ENCODE measurements at regions not wholly inside any gene's neighbourhood (a gene's known extent, or its start where the extent isn't known, plus 50 kb on each side); places are given as distances from the start of the nearest gene placed in this dataset.
"Not testable (repeated sequence)": the region's sequence is repeated elsewhere in the genome, so short reads cannot be mapped to it uniquely, and the experiment has no call there.

DNA sequence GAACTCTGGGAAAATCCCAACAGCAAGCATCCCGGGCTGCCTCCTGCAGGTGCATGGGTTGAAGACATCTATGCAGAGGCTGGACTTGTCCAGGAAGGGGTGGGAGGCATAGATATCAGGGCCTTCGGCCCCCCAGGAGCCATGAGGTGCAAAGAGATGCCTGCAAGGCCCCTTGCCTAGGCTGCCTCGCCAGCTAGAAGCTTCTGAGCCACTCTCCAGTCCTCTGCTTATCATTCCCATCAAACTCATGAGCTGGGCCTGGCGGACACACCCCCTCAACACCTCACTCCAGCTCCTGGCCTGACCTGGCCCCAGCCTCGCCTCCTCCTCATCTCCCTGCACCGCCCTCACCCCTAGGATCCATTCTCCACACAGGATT is 152.4 kb upstream of the PTPN1 start:
- DNase-seq (ENCODE audit: low read depth in 2 of 2): no peak

DNA sequence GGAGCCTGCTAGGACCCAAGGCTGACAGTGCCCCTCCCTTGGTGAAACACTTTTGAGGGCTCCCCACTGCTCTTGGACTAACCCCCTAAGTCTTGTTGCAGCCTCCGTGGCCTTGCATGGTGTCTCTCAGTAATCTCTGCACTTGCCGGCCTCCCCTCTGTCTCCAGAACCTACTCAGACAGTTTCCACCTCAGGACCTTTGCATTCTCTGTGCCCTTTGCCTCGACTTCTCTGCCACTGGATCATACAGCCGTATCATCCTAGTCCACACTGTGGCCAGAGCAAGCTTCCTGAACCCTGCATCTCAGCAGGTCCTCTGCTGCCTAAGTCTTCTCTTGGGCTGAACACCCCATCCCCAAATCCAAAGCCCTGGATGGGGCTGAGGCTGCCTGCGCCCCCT is 152.0 kb upstream of the PTPN1 start:
- no peak for DNase-seq (ENCODE audit: low read depth in 2 of 2)

DNA sequence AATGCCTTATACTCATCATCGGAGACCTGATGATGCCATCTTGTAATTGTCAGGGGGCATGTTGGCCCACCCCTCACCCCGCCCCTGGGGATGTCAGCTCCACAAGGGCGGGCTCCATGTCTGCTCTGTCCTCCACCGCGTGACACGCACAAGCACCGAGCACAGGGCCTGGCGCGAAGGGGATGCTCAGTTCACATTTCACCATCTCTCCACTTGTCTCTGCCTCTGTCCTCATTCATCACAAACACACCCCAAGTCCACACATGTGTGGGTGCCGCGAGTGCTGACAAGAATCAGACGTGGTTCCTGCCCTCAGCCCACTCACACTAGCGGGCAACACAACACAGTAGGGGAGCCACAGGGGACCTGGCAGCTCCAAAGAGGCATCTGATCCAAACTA is 151.2 kb upstream of the PTPN1 start:
- no peak for DNase-seq (ENCODE audit: low read depth in 2 of 2)

DNA sequence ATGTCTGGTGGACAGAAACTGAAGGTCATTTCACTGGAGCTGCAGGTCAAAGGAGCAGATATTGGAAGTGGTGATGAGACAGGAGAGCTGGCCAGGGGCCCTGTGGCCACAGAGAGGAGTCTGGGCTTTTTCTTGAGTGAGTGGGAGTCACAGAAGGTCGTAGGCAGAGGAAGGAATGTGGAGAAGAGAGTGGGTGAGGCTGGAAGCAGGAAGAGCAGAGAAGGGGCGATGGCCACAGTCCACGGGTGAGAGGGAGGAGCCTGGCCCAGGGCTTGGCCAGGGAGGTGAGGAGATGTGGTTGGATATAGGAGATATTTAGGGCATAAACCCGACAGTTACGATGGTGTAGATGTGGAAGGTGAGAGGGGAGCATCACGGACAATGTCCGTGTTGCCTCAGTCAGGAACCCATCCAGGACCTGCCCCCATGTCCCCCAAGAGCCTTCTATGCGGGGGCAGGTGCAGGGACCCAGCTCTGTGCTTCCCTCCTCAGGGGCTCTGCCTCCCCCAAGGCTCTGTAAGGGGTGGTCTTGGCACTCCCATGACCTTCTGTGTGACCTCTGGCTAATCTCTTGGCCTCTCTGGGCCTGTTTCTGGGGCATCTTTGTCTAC is 150.5 kb upstream of the PTPN1 start:
- DNase-seq (ENCODE audit: low read depth in 2 of 2): no peak

DNA sequence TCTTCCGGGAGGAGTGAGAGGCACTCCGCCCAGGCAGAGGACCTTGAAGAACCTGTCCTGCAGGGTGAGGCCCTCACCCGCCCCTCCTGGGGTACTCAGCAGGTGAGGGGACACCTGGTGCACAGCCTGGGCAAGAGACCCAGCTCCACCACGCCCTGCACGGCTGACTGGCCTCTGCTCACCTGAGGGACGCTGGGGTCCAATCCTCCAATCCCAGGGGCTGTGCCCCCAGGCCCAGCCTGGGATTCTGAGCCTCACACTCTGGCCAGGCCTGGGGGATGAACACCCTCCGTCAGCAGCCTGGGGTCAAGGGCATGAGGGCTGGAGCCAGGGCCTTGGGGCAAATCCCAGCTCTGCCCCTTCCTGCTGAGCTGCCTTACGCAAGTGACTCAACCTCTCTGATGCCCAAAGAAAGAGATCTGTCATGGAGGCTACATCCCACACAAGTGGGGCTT is 149.9 kb upstream of the PTPN1 start:
- DNase-seq (ENCODE audit: low read depth in 2 of 2): no peak

DNA sequence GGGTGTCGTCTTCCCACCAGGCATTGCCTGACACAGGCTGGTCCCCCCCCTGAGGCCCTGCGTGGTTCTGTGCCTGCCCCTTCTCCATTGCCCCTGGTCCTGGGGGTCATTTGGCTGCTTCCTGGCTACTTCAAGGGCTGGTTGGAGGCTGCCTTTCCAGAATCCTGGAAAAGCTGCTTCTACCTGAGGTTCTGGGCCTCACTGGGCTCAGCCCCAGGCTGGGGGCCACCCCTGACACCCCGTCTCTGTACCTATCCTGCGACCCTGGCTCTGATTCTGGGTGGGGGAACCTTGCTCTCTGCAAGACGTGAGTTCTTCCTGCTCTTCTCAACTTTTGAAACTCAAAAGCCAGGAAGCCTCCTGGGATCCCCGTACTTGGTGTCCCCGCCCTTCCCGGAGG is 149.3 kb upstream of the PTPN1 start:
- DNase-seq (ENCODE audit: low read depth in 2 of 2): no peak

DNA sequence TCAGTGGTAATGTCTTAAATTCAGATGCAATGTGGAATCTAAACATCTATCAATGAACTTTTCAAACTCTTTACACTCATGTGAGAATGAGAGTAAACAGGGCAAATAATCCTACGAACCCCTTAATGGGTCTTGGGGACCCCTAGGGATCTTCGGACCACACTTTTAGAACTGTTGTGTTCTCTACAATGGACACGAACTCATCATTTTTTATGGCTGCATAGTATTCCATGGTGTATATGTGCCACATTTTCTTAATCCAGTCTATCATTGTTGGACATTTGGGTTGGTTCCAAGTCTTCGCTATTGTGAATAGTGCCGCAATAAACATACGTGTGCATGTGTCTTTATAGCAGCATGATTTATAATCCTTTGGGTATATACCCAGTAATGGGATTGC is 148.0 kb upstream of the PTPN1 start:
- not testable (repeated sequence) for DNase-seq (ENCODE audit: low read depth in 2 of 2)

DNA sequence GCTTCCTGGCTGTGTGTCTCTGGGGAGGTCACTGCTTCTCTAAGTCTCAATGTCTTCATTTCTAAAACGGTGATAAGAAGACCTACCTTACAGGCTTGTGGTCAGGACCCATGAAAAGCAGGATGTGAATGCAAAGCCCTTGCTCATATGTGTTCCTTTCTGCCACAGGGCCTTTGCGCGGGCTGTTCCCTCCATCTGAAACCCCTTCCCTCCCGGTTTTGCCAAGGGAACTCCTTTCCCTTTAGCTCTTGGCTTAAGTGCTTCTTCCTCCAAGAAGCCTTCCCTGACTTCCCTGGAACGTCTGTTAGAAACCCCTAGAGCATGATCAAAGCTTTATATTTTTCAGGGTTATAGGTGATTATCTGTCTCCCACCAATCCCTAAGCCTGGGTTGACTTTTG is 147.2 kb upstream of the PTPN1 start:
- DNase-seq (ENCODE audit: low read depth in 2 of 2): no peak

DNA sequence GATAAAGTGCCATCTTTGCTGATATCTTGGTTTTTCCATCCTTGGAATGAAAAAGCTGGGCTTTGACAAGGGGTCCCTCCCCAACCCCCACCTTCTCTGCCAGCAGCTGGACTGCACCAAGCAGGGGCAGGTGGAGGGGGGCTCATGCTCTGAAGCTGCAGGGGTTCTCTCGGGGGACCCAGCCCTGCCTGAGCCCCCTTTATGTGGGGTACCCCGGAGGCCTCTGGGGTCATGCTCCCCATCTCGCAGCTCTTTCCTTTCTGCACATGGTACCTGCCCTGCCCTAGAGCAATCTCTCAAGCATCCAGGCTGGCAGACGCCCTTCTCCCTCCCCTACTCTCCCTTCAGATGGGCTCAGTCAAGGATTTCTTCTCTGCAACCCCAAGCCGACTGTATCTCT is 146.7 kb upstream of the PTPN1 start:
- DNase-seq (ENCODE audit: low read depth in 2 of 2): no peak

DNA sequence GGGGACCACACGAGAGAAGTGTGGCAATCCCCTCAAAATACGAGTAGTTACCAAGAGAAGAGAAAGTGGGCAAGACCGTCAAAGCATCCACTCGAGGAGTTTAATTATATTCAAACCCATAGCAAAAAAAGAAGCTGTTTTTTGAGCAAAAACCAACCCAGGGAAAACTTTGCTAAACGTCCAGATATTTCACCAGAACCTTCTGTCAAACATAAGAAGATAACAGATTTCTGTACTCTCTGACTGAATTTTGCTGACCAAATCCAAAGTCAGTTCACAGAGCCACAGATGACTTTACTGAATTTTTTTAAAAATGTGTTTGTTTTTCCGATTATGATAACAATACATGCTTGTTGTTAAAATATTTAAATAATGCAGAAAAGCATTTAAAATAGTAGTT is 145.6 kb upstream of the PTPN1 start:
- DNase-seq (ENCODE audit: low read depth in 2 of 2): no peak

DNA sequence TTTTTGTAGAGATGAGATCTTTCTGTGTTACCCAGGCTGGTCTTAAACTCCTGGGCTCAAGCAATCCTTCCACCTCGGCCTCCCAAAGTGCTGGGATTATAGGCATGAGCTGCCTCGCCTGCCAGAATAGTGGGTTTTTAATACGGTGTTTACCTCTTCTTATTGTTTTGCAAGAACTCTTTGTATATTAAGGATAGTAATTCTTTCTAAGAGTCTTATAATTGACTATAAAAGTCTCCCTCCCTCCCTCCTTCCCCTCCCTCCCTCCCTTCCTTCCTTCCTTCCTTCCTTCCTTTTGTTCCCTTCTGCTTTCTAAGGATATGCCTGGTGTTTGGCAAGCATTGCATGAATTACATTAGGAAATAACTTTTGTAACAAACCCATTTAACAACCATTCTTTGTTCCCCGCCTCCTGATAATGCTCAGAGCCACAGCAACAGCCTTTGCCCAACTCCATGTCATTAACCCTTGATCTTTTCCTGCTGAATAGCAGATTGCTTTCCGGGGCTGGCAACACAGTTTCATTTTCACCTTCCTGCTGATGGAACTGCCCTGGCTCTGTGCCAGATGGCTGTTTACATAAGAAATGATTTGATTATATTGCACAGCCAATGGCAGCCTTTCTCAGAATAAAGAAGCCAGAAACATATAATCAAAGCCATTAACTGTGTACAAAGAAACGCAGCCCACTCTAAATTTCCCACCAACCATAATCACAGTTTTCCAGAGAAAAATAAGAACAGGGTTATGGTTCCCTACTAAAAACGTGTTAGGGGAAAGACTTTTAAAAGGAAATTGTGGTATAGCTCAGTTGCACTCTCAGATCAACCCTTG is 143.7 kb upstream of the PTPN1 start:
- DNase-seq (ENCODE audit: low read depth in 2 of 2): no peak

DNA sequence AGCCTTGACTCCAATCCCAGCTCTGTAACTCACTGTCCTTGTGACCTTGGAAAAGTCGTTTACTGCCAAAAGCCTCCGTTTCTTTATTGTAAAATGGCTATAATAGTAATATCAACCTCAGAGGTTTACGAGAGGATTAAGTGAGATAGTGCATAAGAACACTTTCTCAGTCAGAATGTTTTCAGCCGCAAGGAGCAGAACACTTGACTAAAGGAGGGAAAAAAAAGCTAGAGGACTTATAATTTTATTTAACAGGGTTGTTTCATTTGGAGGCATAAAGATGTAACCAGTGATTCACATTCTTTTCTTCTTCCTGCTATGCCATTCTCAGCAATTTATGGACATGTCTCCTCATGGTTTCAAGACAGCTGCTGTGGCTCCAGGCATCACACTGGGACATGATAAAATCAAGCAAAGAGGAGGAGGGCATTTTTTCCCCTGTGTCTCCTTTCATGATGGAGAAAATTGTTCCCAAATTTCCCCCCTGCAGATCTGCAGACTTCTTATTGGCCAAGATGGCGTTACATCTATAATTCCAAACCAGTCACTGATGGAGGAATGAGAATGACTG is 143.0 kb upstream of the PTPN1 start:
- DNase-seq (ENCODE audit: low read depth in 2 of 2): no peak

DNA sequence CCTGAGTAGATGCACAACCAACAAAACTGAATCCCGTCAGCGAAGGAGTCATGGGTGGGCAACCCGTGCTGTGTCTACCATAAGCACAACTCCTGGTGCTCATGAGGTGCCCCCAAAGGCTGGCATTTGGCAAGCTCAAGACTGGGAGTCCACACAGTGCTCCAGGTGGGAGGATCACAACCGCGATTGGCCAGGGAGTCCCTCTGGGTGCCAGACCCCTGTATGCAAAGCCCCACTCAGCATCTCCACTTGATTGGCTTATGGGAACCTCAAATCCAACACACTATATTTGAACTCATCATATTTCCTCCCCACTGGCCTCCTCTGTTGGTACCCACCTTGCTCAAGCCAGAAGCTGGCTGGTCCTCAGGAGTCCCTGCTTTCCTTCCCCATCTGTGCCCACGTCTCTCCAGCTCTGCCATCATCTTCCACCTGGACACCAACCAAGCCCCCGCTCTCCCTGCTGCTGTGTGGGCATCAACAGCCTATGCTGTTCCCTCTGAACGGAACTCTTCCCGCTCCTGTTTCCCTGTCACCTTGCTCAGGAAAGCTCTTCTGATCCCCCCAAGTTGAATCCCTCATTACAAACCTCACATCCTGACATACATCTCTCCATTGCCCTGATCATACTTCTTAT is 142.3 kb upstream of the PTPN1 start:
- no peak for DNase-seq (ENCODE audit: low read depth in 2 of 2)

DNA sequence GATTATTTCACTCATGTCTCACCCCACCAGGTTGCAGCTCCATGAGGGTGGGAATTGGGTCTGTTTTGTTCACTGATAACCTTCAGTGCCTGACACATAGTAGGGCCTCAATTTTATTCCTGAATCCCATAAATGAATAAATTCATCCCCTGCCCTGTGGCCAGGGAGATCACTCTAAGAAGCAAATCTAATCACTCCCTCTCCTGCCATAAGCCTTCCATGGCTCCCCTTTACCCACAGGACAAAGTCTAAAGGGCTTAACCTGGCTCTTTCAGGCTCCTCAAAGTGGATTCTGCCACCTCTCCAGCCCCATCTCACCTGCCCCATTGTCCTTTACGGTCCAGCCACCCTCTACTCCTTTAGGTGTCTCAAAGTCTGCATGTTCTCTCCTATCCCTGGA is 141.8 kb upstream of the PTPN1 start:
- DNase-seq (ENCODE audit: low read depth in 2 of 2): no peak

DNA sequence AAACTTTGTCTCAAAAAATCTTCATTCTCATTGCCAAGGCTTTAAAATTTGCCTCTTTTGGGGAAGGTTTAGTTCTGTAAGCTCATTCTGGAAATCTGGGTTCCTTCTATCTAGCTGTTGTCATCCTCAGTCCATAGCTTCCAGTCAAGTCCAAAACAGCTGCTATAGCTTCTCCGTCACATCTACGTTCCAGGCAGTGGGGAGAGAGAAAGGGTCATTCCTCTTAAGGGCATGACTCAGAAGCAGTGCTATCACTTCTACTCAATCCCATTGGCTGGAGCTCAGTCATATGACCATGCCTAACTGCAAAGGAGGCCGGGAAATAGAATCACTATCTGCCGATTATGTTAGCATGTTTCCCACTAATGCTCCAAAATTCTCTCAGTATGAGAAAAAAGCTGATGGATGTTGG is 141.4 kb upstream of the PTPN1 start:
- no peak for DNase-seq (ENCODE audit: low read depth in 2 of 2)

DNA sequence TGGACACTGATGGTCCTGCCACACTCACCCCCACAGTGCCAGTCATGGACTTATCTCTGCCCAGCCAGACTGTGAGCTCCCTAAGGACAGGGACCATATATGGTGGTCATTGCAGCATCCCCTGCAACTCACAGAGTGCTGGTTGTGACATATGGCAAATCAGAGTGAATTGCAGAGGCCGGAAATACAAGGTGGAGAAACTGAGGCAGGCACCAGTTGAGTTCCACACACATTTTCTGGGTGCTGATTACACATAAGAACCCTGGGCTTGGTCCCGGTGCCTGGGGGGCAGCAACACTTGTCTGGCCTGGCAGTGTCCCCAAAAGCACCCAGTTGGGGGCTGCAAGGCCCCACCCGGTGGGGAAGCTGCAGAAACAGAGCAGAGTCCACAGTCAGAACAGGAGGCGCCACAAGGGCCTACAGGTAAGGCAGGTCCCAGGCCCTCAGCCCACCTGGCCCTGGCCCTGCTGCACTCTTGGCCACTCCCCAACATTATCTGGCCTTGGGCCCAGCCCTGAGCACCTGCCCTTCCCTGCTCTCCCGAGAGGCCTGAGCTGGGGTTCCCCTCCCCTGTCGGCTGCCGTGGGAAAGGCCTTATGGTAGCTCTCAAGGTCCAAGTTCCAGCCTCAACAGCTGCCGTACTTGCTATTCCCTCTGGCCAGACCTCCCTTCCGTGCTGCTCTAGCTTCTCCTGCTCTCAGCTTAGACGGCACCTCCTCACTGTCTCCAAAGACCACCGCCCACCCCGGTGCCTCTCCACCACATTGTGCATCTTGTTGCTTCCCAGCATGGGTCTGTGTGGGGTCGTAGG is 140.8 kb upstream of the PTPN1 start:
- no peak for DNase-seq (ENCODE audit: low read depth in 2 of 2)

DNA sequence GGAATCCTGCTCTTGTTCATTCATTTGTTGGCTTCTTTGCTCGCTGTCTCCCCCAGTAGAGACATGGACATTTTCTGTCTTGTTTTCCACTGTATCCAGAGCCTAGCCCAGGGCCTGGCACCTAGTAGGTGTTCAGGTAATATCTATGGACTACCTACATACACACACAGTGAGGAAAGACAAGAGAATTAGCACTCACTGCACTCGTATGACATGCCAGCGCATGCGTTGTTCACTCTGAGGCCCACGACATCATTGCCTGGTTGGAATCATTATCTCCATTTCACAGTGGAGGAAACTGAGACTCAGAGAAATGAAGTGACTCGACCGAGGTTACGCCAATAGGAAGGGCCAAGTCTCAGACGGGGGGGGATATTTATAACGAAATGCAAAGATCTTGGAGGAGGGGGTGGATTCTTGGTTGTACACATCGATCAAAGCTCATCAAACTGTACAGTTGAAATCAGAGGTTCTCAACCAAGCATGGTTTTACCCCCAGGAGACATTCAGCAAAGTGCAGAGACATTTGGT is 140.1 kb upstream of the PTPN1 start:
- DNase-seq (ENCODE audit: low read depth in 2 of 2): no peak

DNA sequence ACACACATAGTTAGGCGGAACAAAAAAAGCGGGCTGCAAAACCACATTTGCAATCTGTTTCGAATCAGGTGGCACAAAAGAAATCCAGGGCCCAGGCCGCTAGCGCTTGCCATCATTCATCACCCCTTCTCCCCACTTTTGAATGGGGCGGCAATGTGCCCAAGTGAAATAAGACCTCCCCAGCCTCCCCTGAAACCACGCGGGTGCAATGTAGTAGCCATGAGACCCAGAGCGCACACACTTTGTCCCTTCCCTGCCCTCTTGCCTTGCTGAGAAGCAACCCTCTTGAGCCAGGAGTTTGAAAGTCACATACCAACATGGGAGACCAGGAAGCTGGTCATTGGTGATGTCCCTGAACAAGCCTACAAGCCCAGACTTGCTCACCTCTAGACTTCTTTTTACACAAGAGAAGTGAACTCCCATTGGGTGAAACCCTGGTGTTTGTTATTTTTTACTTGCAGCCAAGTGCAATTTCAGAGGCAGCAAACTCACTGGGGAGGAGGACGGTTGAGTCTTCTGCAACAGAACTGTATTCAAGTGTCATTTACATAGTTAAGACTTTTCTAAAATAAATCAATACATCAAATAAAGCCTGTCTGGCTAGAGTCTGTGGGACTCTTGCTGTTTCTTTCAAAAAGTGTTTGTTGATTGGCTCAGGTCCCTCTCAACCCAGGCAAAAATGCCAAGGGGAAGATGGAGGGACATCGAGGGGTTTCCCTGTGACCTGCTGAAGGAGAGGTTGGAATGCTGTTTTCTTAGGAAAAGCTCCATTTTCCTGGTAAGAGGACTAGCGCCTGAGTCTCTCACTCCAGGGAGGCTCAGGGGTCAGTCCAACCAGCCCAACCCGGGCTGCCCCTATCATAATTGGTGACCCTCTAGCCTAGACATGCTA is 138.1 kb upstream of the PTPN1 start:
- no peak for DNase-seq (ENCODE audit: low read depth in 2 of 2)

DNA sequence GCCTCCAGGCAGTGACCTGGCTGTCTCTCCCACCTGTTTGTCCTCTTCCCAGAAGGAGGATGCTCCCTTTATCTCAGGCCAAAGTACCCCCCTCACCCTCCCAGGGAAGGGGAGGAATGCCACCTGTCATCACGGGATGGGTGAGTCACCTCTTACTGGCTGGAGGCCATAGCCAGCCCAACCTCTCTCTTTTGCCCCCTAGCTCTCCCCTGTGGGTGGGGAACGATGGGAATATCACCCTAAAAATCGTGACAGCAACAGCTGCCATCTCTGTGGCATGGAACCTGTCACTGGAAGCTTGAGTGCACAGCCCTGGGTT is 137.5 kb upstream of the PTPN1 start:
- DNase-seq (ENCODE audit: low read depth in 2 of 2): no peak

DNA sequence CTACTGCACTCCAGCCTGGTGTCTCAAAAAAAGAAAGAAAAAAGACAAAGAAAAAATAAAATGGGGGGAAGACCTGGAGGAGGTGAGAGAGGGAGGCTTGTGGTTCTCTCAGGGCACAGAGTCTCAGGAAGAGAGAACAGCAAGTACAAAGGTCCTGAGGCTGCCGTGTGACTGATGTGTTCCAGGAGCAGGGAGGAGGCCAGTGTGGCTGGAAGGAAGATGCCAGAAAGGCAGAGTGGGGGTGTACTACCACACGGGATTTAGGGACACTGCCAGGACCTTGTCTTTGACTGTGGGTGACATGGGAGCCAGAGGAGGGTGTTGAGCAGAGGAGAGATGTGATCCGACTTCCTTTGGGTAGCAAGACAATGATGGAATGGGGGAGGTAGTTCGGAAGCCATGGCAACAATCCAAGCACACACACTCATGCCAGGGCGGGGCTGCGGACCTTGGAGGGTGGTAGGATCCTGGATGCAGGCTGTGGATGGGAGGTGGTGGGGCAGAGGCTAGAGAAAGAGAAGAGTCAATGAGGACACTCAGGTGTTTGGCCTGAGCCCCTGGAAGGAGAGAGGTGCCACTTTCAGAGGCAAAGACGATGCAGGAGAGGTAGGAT is 136.4 kb upstream of the PTPN1 start:
- no peak for DNase-seq (ENCODE audit: low read depth in 2 of 2)

All from stimulated activated CD8-positive, alpha-beta memory T cell treated with anti-CD3 and anti-CD28 coated beads, Interleukin-15, amount 100 ng/mL, for 48 hours (primary cell).